Osteocyte (in vitro differentiated cells): ENCODE measurements at regions not wholly inside any gene's neighbourhood (a gene's known extent, or its start where the extent isn't known, plus 50 kb on each side); places are given as distances from the start of the nearest gene placed in this dataset.

ENCODE experiments used
- DNase-seq: peaks from one replicate; pipeline ENCODE4 v3.0.0; 2021; ENCODE audit warnings: mixed read lengths; ENCODE audit not compliant: unreplicated experiment; ENCODE audit errors: extremely low spot score
- H3K27ac Mint-ChIP-seq: one replicate; pipeline ENCODE4 v1.8.0; 2021; ENCODE audit warnings: mild to moderate bottlenecking, mixed read lengths; ENCODE audit not compliant: unreplicated experiment
- H3K27me3 Mint-ChIP-seq: one replicate; pipeline ENCODE4 v1.8.0; 2021; ENCODE audit warnings: mixed read lengths; ENCODE audit not compliant: unreplicated experiment
- H3K36me3 Mint-ChIP-seq: one replicate; pipeline ENCODE4 v1.8.0; 2021; ENCODE audit warnings: mixed read lengths; ENCODE audit not compliant: unreplicated experiment
- H3K4me1 Mint-ChIP-seq: one replicate; pipeline ENCODE4 v1.8.0; 2021; ENCODE audit warnings: mixed read lengths; ENCODE audit not compliant: unreplicated experiment
- H3K4me3 Mint-ChIP-seq: one replicate; pipeline ENCODE4 v1.8.0; 2021; ENCODE audit warnings: mild to moderate bottlenecking, moderate library complexity, mixed read lengths; ENCODE audit not compliant: unreplicated experiment
- H3K9me3 Mint-ChIP-seq: one replicate; pipeline ENCODE4 v1.8.0; 2021; ENCODE audit warnings: mixed read lengths; ENCODE audit not compliant: unreplicated experiment
- TF ChIP-seq, protein P1 (sequence below): fragments of 200-600 bp; sonication (generic); IDR thresholded peaks from 2 replicates; pipeline ENCODE4 v1.5.0; 2021; ENCODE audit warnings: antibody characterized with exemption, mild to moderate bottlenecking, moderate library complexity

DNA sequence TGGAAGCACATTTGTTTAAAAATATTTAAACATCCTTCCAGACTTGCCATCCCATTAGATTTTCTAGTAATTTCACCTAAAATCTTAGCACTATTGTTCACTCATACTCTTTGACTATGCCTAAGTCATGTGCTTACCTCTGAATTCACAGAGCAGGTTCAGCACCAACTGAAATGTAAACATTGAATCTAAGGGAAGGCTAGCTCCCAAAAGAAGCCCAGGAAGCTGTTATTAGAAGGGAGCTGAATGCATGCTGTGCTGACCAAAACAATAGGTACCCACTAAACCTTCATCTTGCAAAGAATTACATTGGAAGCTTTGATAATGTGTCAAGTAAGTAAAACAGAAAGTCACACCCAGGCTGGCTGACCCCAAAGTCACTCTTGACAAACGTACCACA, 571.3 kb downstream of the GABRG2 start:
- Mint-ChIP-seq H3K9me3 (peaks cover 52% of the 10 kb centered on the region), H3K27me3 (no peaks in the 10 kb centered on the region)
- TF ChIP-seq, protein P1, sequence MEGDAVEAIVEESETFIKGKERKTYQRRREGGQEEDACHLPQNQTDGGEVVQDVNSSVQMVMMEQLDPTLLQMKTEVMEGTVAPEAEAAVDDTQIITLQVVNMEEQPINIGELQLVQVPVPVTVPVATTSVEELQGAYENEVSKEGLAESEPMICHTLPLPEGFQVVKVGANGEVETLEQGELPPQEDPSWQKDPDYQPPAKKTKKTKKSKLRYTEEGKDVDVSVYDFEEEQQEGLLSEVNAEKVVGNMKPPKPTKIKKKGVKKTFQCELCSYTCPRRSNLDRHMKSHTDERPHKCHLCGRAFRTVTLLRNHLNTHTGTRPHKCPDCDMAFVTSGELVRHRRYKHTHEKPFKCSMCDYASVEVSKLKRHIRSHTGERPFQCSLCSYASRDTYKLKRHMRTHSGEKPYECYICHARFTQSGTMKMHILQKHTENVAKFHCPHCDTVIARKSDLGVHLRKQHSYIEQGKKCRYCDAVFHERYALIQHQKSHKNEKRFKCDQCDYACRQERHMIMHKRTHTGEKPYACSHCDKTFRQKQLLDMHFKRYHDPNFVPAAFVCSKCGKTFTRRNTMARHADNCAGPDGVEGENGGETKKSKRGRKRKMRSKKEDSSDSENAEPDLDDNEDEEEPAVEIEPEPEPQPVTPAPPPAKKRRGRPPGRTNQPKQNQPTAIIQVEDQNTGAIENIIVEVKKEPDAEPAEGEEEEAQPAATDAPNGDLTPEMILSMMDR = no peak

DNA sequence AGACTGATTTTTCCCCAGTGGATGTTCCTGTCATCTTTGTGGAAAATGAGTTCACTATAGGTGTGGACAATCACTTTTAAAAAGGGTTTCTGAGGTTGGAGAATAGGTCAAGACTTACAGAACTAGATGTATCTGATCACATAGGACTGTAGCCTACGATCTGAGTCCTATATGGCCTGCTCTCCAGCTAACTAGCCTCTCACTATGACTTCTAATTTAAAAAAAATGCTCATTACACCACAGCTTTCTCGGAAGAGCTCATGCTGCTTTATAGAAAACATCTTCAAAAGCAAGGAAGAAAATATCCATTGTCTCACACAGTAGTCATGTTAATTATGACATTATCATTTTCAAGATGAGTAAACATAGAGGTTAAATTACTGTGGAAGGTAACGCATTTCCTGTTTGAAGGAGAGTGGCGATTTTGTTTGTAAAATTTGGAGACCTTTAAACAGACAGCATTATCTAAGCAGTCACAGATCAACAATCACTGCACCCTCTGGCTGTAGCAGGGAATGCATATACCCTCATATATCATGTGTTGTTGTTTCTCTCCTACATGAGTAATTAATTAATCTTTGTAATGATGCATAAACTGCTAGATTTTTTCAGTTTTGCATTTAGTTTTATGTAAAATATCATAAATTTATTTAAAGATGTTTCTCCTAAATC, 573.7 kb downstream of the GABRG2 start:
- TF ChIP-seq, protein P1 = no peak
- H3K4me3 Mint-ChIP-seq = no peak overlapping the region
- no peak for DNase-seq
- H3K9me3 Mint-ChIP-seq = peaks cover 52% of the 10 kb centered on the region
- H3K36me3 Mint-ChIP-seq = no peaks in the 10 kb centered on the region
- H3K27ac Mint-ChIP-seq = no peak overlapping the region
- no peaks in the 10 kb centered on the region for H3K27me3 Mint-ChIP-seq
- no peaks in the 10 kb centered on the region for H3K4me1 Mint-ChIP-seq

More for the DNA sequence above, 571.3 kb downstream of the GABRG2 start:
- no peaks in the 10 kb centered on the region for H3K4me1 Mint-ChIP-seq
- no peak for DNase-seq
- H3K27ac Mint-ChIP-seq = no peak overlapping the region
- H3K36me3 Mint-ChIP-seq = no peaks in the 10 kb centered on the region
- no peak overlapping the region for H3K4me3 Mint-ChIP-seq

DNA sequence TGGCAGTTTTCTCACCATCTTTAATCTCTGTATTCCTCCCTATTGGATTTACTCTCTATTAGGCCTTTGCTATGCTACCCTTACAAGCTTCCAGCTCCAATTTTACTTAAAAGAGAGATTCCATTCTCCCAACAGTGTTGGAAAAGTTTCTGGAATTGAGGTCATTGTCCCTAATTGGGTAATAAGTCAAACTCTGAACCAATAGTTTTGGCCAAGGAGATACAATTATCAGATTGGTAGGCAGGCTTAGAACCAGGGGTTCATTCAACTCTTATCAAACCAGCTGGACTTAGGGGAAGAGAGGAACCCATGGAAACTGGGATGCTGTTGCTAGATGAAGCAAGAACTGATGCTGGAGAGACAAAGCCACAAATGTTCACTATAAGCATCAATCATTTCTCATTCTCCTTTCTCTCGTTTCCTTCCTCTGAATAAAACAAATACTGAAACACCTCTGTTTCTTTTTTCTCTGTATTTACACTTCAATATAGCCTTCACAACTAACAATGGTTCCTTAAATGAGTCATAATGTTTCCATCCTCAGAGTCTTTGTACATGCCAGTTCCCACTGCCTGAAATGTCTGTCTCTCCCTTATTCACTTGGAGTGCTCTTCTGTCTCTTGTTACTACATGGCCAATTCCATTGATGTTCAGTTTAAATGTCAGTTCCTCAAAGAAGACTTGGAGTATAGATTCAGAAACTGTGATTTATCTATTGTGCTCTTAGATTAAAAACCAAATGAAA, 587.3 kb downstream of the GABRG2 start:
- Mint-ChIP-seq H3K36me3 (no peaks in the 10 kb centered on the region), H3K4me1 (no peaks in the 10 kb centered on the region), H3K27ac (no peak overlapping the region), H3K9me3 (peaks cover 41% of the 10 kb centered on the region), H3K4me3 (no peak overlapping the region), H3K27me3 (no peaks in the 10 kb centered on the region)
- TF ChIP-seq, protein P1 = no peak
- DNase-seq = no peak

DNA sequence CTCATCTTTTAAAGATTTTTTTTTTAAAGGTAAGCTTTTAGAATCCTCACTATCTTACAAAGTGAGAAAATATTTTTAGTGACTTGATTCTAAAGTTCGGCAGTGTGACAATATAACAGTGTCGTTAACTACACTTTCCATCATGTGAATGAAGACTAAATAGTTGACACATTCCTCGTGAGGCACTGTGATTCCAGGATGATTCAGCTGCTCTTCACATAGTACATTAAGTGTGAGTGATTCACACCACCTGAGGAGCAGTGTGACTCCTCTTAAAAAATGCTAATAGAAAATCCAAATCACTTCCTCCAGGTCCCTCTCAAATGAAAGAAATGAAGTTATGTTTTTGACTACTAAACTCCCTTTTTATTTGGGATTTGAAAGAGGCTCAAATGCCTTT, 589.5 kb downstream of the GABRG2 start:
- no peak for DNase-seq
- Mint-ChIP-seq H3K27me3 (no peaks in the 10 kb centered on the region), H3K36me3 (no peaks in the 10 kb centered on the region), H3K27ac (no peak overlapping the region), H3K4me3 (no peak overlapping the region), H3K4me1 (no peaks in the 10 kb centered on the region), H3K9me3 (peaks cover 25% of the 10 kb centered on the region)
- TF ChIP-seq, protein P1 = no peak

DNA sequence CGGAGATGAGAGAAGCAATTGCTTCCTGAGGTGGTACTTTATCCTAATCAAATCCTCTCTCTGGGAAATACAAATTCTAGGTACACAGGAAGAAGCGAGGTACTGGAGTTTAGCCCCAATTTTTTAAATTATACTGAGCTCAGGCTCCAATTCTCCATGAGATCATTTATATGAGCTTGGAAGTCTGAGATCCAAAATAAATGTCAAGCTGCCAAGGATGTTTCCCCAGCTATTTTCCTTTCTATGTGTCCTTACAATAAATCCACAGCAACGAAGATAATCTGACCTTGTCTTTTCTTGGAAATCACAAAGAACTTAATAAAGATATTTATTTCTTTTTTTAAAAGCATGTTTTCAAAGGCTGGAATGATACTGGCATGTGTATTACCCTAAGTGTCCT, 597.3 kb downstream of the GABRG2 start:
- H3K4me1 Mint-ChIP-seq = no peaks in the 10 kb centered on the region
- H3K27ac Mint-ChIP-seq = no peak overlapping the region
- no peak overlapping the region for H3K4me3 Mint-ChIP-seq
- H3K27me3 Mint-ChIP-seq = no peaks in the 10 kb centered on the region
- no peaks in the 10 kb centered on the region for H3K36me3 Mint-ChIP-seq
- peaks cover 5% of the 10 kb centered on the region for H3K9me3 Mint-ChIP-seq
- no peak for DNase-seq
- TF ChIP-seq, protein P1 = no peak
